GM18867 (cell line): ENCODE measurements at regions not wholly inside any gene's neighbourhood (a gene's known extent, or its start where the extent isn't known, plus 50 kb on each side); places are given as distances from the start of the nearest gene placed in this dataset.

Source experiments
- ATAC-seq: cut with Tn5 transposase; IDR thresholded peaks from one replicate; pipeline ENCODE4 v1.9.1; 2021; ENCODE audit warnings: mild to moderate bottlenecking, moderate library complexity; ENCODE audit not compliant: unreplicated experiment

- ATAC-seq, result no peak
Observed at GRCh38 chr2:66691031-66691965, 256.4 kb downstream of the MEIS1 start.

- no peak for ATAC-seq
Observed at GRCh38 chr2:66692521-66693054, 257.7 kb downstream of the MEIS1 start.

- no peak for ATAC-seq
Observed at GRCh38 chr2:66693076-66693965, 258.4 kb downstream of the MEIS1 start.

- ATAC-seq, result no peak
Observed at GRCh38 chr2:66694087-66694860, 259.3 kb downstream of the MEIS1 start.

GRCh38 chr2:66695226-66695735, 260.4 kb downstream of the MEIS1 start:
- ATAC-seq, result no peak

GRCh38 chr2:66696374-66696773, 261.4 kb downstream of the MEIS1 start:
- no peak for ATAC-seq

- ATAC-seq, result no peak
Observed at GRCh38 chr2:66696886-66697285, 262.0 kb downstream of the MEIS1 start.

- no peak for ATAC-seq
Observed at GRCh38 chr2:66697366-66697765, 262.4 kb downstream of the MEIS1 start.

GRCh38 chr2:66698091-66698490, 263.2 kb downstream of the MEIS1 start:
- no peak for ATAC-seq

- ATAC-seq, result no peak
Observed at GRCh38 chr2:66698576-66699239, 263.8 kb downstream of the MEIS1 start.

GRCh38 chr2:66699416-66699792, 264.5 kb downstream of the MEIS1 start:
- ATAC-seq, result no peak

- ATAC-seq, result no peak
Observed at GRCh38 chr2:66699793-66700676, 265.1 kb downstream of the MEIS1 start.

- ATAC-seq, result no peak
Observed at GRCh38 chr2:66700677-66701066, 265.7 kb downstream of the MEIS1 start.

- no peak for ATAC-seq
Observed at GRCh38 chr2:66701251-66701650, 266.3 kb downstream of the MEIS1 start.

GRCh38 chr2:66701656-66702055, 266.7 kb downstream of the MEIS1 start:
- ATAC-seq, result no peak

- ATAC-seq, result no peak
Observed at GRCh38 chr2:66702301-66702700, 267.4 kb downstream of the MEIS1 start.

- ATAC-seq, result no peak
Observed at GRCh38 chr2:66704786-66705185, 269.9 kb downstream of the MEIS1 start.

- no peak for ATAC-seq
Observed at GRCh38 chr2:66714610-66715009, 279.7 kb downstream of the MEIS1 start.
